Superior temporal gyrus (tissue), 1 donor: ENCODE measurements at regions not wholly inside any gene's neighbourhood (a gene's known extent, or its start where the extent isn't known, plus 50 kb on each side); places are given as distances from the start of the nearest gene placed in this dataset.
A peak's percentile ranks its signal among the peaks of the same experiment; 100 is the strongest.

Experiments
- DNase-seq: peaks from one replicate; pipeline ENCODE4 v3.0.0-alpha.2; 2016; ENCODE audit errors: extremely low spot score

DNA sequence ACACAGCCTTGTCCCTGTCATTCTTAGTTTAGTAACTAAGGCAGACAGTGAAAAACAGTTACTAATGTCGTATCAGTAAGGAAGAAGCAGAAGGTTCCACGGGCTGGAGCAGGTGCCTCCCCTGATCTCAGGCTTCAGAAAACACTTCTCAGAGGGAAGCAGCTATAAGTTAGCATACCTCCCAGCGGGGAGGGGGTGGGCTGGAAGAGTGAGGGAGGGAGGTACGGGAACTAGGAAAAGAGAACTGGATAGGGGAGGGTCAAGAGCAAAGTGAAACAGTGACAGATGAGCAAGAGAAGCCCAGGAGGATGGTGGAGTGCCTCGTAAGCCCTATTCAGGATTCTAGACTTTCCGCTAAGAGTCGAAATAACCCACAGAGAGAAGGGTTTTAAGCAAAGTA, 186.3 kb upstream of the XYLT1 start:
- no peak for DNase-seq

DNA sequence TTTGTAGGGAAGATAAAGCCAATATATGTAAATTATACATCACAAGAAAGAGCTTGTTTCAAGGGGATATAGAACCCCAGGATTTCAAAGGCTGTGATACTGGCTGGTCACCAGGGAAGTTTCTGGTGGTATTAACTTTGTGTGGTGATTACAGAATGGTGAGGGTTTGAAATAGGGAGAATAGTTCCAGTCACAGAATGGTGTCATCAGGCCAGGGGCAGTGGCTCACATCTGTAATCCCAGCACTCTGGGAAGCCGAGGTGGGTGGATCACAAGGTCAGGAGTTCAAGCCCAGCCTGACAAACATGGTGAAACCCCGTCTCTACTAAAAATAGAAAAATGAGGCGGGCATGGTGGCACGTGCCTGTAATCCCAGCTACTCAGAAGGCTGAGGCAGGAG, 183.8 kb upstream of the XYLT1 start:
- no peak for DNase-seq

DNA sequence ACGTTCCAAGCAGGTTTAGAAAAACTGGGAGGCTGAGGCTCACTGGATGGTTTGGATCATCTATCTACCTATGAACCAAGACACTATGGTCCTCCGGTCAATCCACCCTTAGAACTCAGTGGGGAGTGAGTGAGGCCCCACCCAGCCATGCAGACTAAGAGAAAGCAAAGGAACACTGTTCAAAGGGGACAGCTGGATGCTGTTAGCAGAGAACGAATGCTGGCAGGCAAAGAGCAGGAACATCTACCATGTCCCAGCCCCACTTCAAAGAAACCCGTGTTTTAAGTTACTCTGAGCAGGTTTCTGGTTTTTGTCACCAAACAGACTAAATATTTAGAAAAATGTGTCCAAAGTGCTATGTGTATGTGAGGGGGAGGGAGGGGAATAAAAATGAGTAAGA, 183.4 kb upstream of the XYLT1 start:
- DNase-seq: no peak

DNA sequence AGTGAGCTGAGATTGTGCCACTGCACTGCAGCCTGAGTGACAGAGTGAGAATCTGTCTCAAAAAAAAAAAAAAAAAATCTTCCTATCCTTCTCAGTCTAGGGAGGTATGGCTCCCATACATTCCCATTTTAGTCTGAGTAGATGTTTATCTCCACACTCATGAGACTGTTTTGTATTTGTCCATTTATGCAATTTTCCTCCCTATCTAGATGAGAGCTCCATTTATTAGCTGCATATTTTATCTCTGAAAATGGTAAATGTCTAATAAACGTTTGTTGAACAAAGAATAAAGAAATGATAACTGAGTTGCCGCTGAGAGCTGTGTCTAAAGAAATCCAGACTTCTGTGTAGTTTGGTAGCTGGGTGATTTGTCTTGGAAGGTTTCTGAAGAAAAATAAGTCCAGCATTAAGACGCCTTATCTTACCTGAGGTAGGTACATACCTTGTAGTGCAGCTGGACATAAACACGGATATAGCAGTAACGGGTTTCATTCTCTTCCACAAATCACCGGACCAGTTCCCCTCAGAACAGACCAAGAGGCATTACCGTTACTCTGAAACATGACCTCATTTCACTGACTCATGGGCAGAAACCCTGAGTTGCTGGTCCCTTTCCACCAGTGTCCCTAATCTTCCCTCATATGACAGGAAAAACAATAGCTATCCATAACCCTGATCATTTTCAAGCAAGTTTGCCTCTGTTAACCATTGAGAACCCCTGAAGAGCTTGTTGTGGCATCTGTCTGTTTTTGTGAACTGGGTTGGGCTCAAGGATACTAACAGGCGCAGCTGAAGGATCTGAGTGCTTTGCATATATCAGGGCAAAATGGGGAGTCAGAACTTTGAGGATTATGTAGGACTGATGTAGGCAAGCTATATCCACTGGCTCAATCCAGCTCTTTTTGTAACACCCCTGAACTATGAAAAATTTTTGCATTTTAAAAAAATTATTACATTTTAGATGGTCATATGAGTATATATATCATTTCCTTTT, 177.4 kb upstream of the XYLT1 start:
- no peak for DNase-seq

DNA sequence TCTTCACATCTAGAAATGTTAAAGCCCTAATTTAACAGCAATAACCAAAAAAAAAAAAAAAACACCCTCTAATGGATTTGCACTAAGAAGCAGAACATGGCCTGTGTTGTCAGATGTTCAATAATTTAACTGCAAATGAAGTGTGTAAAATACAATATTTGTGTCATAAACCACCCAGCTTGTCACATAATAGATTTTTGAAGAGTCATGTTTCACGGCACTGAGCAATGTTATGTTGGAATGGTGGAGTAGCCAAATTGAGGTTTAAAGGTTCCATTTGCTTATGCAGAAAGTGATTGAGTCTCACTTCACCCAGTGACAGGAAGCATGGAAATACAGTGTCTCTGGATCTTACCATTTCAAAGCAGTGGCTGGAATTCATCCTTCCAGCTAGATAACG, 173.2 kb upstream of the XYLT1 start:
- DNase-seq: no peak

DNA sequence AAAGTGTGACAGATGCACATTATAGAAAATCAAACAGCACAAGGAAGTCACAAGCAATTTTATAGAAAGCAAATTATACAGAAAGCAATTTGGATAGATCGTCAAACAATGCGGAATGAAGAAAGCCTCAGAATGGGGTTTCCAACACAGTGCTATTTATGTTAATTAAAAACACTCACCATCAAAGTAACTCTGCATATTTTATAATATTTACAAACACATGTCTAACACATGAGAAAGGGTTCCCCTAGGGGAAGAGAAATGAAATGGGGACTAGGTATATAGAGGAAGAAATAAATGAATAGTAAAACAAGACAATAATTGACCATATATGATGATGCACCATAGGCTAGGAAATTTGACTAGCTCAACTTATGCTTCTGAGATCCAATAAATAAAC, 171.2 kb upstream of the XYLT1 start:
- DNase-seq: no peak

DNA sequence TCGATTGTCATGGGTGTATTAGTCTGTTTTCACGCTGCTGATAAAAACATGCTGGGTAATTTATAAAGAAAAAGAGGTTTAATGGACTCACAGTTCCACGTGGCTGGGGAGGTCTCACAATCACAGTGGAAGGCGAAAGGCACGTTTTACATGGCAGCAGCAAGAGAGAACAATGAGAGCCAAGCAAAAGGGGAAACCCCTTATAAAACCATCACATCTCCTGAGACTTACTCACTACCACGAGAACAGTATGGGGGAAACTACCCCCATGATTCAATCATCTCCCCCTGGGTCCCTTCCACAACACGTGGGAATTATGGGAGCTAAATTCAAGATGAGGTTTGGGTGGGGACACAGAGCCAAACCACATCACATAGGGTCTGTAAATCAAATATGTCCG, 167.4 kb upstream of the XYLT1 start:
- DNase-seq: no peak

DNA sequence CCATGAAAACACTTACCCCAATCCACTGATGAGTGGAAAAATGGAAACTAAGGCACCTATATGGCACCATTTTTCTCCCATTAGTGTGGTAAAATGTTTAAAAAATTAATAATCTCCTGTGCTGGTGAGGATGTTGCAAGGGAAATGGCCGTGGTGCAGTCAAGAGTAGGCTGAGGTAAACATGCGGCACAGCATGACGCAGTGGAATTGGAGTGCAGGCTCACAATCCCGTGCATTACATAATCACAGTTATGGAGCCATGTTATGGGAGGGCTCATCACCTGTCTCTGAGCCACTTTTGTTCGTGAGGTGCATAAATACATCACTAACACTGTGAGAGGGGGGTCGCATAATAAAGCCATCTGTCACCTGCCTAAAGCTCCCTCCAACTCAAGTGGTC, 164.4 kb upstream of the XYLT1 start:
- DNase-seq: no peak

DNA sequence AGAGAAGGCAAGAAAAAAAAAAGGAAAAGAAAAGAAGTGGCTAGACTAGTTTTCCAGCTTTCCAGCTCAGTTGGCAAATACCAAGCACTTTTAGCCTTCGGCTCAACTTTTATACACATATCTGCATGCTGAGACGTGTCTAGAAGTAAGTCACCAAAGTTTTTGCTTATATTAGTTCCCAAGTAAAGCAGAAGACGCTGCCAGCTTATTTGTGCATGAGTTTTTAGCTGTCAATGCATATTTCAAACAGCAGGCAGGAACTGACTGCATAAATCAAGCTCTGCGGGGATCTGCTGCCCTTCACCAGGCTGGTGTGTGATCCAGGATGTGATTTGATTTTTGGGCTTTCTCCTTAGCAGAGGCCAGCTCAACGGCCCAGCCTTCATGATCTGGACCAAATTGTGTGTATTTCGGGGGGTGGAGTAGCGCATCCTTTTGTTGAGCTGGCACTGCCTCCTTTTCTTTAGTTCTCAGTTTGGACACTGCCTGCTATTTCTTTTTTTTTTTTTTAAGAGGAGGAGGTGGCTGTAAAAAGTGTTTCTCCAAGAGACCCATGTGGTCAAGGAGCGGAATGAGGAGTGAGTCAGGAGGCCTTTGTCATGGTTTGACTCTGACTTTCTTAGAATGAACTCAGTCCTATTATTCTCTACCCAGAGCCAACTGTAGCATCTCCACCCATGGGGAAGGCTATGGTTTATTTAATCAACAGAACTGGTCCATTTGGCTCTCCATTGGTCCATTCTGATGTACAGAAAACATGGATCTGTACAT, 162.6 kb upstream of the XYLT1 start:
- DNase-seq: no peak

DNA sequence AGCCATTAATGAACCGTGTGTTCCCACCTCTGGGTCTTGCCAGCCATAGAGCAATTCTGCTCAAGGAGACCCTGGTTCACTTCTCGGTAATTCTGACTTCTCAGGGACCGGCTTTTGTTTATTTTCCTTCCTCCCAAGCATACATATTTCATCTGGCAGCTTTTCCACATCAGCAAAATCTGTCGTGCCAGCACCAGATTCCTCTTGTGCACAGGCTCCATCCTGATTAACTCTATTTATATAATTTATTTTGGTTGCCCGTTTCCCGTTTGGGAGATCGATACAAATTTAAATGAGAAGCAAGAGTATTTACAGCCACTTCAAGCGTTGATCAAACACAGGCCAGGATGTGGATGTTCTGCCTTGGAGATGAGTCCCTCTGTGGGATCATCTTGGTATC, 161.9 kb upstream of the XYLT1 start:
- DNase-seq: no peak

DNA sequence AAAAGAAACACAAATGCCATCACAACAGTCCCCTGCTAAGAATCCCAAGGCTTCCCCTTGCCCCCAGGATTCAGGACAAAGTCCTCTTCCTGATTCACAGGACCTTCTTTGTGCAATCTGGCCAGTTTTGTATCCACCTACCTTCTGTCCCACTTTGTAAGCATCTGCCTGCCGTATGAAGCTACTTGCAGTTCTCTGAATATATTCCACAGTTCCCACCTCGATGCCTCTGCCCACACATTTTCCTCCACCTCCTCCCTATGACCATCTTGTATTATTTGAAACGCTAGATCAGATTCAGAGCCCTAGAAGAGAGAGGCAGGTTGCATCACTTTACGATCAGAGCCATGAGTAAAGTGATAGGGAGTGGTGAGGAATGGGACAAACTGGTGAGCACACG, 159.2 kb upstream of the XYLT1 start:
- peak; percentile 53 for DNase-seq

DNA sequence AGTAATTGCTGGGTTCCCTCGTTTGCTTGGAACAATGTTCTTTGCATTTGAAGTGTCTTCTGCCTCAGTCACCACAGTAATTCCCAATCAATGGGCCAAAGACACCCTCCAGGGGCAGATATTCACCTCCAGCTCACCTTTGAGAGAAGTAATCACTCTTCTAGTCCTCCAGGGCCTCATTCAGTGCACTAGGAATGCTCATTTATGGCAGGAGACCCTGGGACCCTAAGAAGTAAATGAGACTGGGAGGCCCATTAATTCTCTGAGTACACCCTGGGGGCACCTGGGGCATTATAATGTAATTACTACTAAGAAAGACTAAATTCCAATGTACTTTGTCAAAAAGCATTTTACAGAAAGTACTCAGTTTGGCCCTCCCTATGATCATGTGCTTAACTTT, 158.2 kb upstream of the XYLT1 start:
- no peak for DNase-seq

DNA sequence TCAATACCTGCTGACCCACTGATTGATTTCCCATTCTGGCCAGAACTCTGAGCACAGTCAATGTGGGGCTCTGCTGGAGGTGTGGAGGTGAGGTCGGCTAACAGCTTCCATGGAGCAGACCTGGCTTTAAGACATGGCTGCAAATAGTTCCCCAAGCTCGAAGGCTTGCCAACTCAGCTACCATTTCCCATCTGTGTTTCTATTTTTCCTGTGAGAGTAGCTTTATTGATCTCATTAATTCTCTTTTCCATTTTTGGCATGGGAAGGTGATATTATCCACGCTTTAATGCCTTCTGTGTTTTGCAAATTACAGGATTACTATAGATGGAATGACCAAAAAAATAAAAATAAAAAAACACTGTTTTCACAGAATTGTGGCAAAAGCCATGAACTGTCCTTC, 151.6 kb upstream of the XYLT1 start:
- no peak for DNase-seq

DNA sequence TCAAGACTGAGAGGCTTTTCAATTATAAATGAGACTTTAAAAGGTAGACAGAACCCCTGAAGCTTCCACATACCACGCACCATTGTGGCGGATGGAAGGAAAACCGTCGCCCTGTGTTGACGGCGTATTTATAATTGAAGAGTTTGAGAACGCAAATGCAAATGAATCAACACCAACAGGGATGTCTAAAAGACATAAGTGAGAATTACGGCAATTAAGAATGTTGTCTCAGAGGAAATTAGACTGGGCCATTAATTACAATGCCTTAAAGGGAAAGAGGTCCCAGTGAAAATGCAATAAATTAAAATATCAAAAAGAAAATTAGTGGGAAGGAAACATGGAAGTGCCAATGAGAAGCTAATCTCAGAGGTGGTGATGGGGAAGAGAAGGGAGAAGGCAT, 148.5 kb upstream of the XYLT1 start:
- DNase-seq: no peak

DNA sequence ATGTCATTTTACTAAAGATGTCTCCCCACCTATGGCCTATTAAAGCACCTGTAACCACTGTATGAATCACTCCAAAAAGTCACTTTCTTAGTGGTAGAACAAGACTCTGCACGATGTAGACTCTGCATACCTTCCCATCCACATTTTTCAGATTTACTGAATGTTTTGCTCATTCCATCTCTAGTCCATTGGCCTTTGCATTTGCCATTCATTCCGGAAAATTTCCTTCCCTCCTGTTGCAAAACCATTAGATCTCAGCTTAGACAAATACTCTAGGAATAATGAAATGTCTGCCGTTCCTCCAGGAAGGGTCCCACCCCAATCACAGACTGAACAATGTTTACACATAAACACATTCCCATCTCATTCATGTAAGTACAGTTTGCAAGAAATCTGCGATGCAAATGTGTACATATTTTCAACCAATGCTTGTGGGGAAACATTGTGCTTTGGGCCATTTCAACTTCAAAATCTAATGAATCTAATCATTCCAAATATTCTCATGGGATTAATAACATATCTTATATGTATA, 146.3 kb upstream of the XYLT1 start:
- DNase-seq: no peak

DNA sequence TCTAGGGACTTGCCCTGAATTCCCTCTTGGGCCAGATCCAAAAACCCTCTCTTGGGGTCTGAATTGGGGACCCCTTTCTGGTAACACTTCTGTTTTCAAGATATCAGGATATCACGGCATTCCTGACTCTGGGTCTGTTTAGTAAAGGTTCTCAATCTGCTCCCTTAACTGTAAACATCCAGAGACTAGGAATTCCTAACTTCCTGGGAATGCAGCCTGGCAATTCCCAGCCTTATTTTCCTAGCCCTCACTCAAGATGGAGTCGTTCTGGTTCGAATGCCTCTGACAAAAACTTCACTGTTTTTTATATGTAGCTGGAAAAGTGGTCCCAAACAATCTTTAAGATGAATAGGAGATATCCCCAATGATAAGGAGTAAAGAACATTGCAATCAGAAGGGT, 141.6 kb upstream of the XYLT1 start:
- DNase-seq: no peak

DNA sequence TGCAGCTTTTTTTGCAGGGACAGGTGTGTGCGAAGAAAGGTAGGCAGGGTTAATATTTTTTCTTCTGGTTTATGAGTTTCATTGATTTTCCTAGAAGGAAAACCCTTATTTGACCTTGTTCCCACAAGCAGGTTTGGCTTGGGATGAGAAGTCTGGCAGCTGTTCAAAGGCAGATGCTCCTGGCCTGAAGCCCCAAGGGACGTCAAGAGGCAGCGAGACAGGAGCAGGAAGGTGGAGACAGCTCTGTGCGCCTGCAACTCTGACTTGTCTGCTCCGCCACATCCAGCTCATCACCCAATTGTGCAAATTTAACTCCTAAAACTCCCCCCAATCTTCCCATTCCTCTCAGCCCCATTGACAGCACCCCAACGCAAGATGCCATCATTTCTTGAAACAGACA, 136.8 kb upstream of the XYLT1 start:
- DNase-seq: no peak

DNA sequence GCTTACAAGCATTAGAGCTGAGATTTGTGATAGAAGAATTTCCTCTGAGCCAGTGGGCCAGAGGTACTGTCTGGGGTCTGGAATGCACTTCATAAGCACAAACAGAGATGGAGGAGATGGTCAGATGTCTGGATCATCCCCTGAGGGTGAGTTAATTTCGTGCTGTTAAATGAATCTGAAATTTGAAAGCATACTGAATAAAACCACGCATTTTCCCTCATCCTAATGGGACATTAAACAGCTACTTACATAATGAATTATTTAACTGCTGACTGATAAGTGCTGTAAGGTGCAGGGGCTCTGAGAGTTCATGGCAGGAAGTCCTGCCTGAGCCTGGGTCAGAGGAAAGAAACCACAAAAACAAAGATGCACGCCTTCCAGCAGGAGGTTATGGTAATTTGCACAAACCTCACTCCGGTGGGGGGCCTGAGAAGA, 136.3 kb upstream of the XYLT1 start:
- DNase-seq: no peak

DNA sequence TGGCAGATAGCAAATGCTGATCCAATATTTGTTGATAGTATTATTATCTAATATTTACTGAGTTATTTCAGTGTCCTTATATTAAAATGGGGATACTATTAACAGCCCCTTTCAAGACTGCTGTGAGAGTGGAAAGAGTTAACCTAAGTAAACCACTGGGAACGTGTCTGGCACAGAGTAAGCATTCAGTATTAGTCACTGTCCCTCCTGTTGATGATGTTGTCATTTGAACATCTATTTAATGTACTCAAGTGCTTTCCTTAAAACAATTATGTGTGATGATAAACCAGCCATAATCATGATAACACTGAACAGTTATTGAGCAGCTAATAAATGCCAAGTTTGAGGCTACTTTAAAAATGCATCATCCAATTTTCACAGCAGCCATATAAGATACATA, 135.7 kb upstream of the XYLT1 start:
- no peak for DNase-seq

DNA sequence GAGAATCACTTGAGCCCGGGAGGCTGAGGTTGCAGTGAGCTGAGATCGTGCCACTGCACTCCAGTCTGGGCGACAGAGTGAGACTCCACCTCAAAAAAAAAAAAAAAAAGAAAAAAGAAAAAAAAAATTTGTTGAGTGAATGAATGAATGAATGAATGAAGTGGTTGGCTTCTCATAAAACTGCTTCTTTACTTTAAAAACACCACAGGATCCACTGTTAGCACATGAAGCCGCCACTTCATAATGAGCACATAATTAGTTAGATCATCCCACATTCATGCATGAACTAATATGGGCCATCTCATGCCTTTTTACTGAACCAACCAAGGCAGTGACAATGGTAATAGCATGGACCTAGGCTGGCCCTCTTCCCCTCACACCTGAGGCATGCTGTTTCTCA, 135.0 kb upstream of the XYLT1 start:
- no peak for DNase-seq

DNA sequence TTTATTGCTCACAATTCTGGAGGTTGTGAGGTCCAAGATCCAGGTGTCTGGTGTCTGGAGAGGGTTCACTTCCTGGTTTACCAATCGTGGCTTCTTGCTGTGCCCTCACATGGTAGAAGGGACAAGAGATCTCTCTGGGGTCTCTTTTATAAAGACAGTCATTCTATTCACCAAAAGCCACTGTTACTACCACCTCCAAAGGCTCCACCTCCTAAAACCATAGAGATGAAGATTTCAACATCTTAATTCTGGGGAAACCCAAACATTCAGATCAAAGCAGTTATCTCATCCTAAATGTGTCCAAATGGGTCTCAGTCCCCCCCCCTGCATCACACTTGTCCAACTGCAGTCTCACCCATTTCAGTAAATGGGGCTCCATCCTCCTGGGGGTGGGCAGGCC, 132.9 kb upstream of the XYLT1 start:
- DNase-seq: no peak

DNA sequence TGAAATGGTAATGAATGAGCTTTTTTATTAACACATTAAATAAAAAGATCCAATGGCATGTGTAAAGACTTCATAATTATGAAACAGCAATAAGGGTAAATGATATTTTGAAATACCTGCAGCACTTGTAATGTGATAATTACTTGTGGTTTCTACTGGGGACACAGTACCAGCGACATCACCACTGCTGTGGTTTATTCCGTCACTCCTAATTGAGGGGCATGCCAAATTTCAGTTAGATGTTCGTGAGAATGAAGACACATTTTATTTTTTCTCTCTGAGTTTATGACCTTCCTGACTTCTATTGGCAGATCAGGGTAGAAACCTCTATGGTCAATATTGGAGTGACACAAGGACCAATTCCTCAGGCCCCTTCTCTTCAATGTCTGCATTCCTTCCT, 131.9 kb upstream of the XYLT1 start:
- DNase-seq: no peak

DNA sequence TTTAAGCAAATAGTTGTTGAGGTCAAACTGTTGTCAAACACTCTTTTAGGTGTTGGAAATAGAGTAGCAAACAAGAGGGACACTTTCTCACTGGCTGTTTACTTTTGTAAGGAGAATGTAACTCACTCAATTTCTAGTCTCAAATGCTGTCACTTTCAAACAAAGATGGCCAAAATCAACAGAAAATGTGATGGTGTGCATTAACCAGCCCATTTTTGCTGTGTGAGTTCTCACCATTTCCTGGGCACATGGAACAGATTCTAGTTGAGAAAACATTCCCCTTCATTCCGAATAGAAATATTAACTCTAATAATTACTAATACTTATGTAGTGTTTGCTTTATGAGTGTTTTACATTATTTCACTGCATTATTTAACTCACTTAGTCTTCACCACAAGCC, 128.2 kb upstream of the XYLT1 start:
- DNase-seq: no peak
